RWPE2 (cell line): ENCODE measurements at regions not wholly inside any gene's neighbourhood (a gene's known extent, or its start where the extent isn't known, plus 50 kb on each side); places are given as distances from the start of the nearest gene placed in this dataset.
A peak's percentile ranks its signal among the peaks of the same experiment; 100 is the strongest.

ENCODE experiments used
- ATAC-seq: fragments of 200-7000 bp; cut with Tn5 transposase; 3 replicates; pipeline ENCODE4 v1.9.1; 2021; ENCODE audit warnings: low read depth
- DNase-seq: peaks from one replicate; pipeline ENCODE4 v3.0.0-alpha.2; 2020; ENCODE audit warnings: low spot score
- H3K27ac ChIP-seq: fragments of 450-650 bp; 2 replicates; pipeline ENCODE4 v1.5.1; 2017; ENCODE audit warnings: mild to moderate bottlenecking; ENCODE audit not compliant: poor library complexity, severe bottlenecking
- H3K27me3 ChIP-seq: fragments of 250-450 bp; sonication (Bioruptor Pico); 2 replicates; pipeline ENCODE4 v1.5.1; 2021; ENCODE audit warnings: mild to moderate bottlenecking, moderate library complexity; ENCODE audit not compliant: insufficient read depth, poor library complexity, severe bottlenecking
- H3K36me3 ChIP-seq: fragments of 250-450 bp; sonication (Bioruptor Pico); 2 replicates; pipeline ENCODE4 v1.5.1; 2020; ENCODE audit warnings: low read depth, mild to moderate bottlenecking, moderate library complexity
- H3K4me1 ChIP-seq: fragments of 250-450 bp; sonication (Bioruptor Pico); 2 replicates; pipeline ENCODE4 v1.5.1; 2021; ENCODE audit warnings: mild to moderate bottlenecking, moderate library complexity; ENCODE audit not compliant: insufficient read depth, poor library complexity, severe bottlenecking
- H3K4me3 ChIP-seq: fragments of 250-450 bp; sonication (Bioruptor Pico); 2 replicates; pipeline ENCODE4 v1.5.1; 2021; ENCODE audit warnings: mild to moderate bottlenecking, moderate library complexity; ENCODE audit not compliant: severe bottlenecking
- H3K9me3 ChIP-seq: fragments of 250-450 bp; sonication (Bioruptor Pico); 2 replicates; pipeline ENCODE4 v1.5.1; 2021; ENCODE audit warnings: mild to moderate bottlenecking, moderate library complexity; ENCODE audit not compliant: severe bottlenecking
- CTCF ChIP-seq: fragments of 450-650 bp; IDR thresholded peaks from one replicate; pipeline ENCODE4 v1.5.1; 2017; ENCODE audit warnings: mild to moderate bottlenecking, moderate library complexity; ENCODE audit not compliant: poor library complexity, severe bottlenecking

GRCh38 chr7:24123076-24123475 lies 160.9 kb upstream of the NPY start:
- Histone ChIP-seq H3K27me3 (no peaks in the 10 kb centered on the region), H3K4me3 (no peak overlapping the region), H3K36me3 (no peaks in the 10 kb centered on the region), H3K9me3 (no peaks in the 10 kb centered on the region), H3K27ac (no peak overlapping the region), H3K4me1 (no peaks in the 10 kb centered on the region)
- DNase-seq (no peak), ATAC-seq (no peak)
- no peak for TF ChIP-seq CTCF

- no peak for ATAC-seq
These were observed 158.2 kb upstream of the NPY start for GRCh38 chr7:24125765-24126164.

GRCh38 chr7:24127930-24128329 lies 156.1 kb upstream of the NPY start:
- Histone ChIP-seq H3K27me3 (no peaks in the 10 kb centered on the region), H3K36me3 (no peaks in the 10 kb centered on the region), H3K9me3 (no peaks in the 10 kb centered on the region), H3K27ac (no peak overlapping the region), H3K4me3 (no peak overlapping the region), H3K4me1 (peaks cover 4% of the 10 kb centered on the region)
- DNase-seq (no peak), ATAC-seq (no peak)
- no peak for TF ChIP-seq CTCF

More at GRCh38 chr7:24125765-24126164, 158.2 kb upstream of the NPY start:
- H3K4me1 ChIP-seq, result peaks cover 4% of the 10 kb centered on the region
- H3K36me3 ChIP-seq, result no peaks in the 10 kb centered on the region
- no peak for DNase-seq
- H3K27ac ChIP-seq, result no peak overlapping the region
- H3K4me3 ChIP-seq, result no peak overlapping the region
- no peaks in the 10 kb centered on the region for H3K9me3 ChIP-seq
- no peaks in the 10 kb centered on the region for H3K27me3 ChIP-seq
- TF ChIP-seq CTCF, result no peak

GRCh38 chr7:24129597-24129996 lies 154.4 kb upstream of the NPY start:
- peak; percentile 65 for DNase-seq
- peak; percentile 98 for ATAC-seq
- Histone ChIP-seq H3K27me3 (no peaks in the 10 kb centered on the region), H3K9me3 (no peaks in the 10 kb centered on the region), H3K36me3 (no peaks in the 10 kb centered on the region), H3K27ac (no peak overlapping the region), H3K4me1 (peaks cover 4% of the 10 kb centered on the region), H3K4me3 (no peak overlapping the region)
- TF ChIP-seq CTCF, result no peak

- Histone ChIP-seq H3K4me1 (peaks cover 4% of the 10 kb centered on the region), H3K4me3 (no peak overlapping the region), H3K9me3 (no peaks in the 10 kb centered on the region), H3K36me3 (no peaks in the 10 kb centered on the region), H3K27me3 (no peaks in the 10 kb centered on the region), H3K27ac (no peak overlapping the region)
- no peak for ATAC-seq
- TF ChIP-seq CTCF, result no peak
- no peak for DNase-seq
These were observed 153.4 kb upstream of the NPY start for GRCh38 chr7:24130631-24131030.
